ENCODE measurements at regions not wholly inside any gene's neighbourhood (a gene's known extent, or its start where the extent isn't known, plus 50 kb on each side); places are given as distances from the start of the nearest gene placed in this dataset.
"Not testable (repeated sequence)": the region's sequence is repeated elsewhere in the genome, so short reads cannot be mapped to it uniquely, and the experiment has no call there.

DNA sequence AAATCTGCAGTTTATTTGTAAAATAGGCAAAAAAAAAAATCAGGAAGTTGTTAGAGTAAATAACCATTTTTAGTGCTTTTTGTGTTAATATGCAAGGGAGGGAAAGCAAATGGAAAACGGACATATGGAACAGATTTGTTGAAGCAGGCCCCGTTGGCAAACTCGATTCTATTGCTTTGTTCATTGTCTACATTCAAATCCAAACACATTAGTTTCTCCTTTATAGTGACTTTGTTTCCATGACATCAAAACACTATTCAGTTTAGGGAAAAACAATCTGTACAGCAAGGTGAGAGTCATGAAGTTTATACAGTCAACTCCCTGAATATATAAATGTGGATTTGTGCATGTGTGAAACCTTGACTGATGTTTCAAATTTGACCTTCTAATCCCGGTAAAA is 142.2 kb downstream of the FAM47A start:
- no peak for DNase-seq

DNA sequence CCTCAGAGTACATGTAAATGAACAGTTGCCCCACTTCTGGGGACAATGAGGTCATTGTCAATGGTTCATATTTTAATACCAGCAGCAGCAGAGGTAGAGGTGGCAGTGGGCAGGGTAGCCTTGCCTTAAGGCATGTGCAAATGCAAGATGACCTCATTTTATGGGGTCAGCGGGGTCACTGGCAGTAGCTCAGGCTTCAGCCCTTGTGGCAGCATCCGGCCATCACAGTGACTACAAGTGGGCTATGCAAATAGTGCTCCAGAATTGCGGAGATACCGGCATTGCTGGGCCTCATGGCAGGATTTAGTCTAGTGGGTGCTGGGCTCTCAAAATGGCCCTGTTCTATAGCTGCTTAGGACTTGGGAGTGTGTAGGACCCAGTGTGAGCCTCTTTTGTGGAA is 144.7 kb downstream of the FAM47A start:
- no peak for DNase-seq

DNA sequence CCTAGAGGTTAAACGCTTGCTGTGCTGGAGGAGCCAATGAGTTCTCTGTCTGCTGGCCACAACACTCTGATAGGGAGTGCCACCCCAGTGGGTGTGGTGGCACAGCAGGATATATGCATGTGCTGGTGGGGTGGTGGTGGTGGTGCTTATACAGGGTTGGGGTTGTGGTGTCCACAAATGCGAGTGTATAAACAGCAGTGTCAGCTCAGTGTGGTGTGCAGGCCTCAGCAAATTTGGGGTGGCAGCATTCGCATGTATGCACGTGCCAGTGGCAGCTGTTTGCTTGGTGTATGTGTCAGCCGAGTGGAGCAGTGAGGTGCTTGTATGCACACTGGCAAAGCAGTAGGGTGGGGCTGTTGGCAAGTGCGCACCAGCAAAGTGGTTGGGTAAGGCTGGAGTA is 157.4 kb downstream of the FAM47A start:
- no peak for DNase-seq

DNA sequence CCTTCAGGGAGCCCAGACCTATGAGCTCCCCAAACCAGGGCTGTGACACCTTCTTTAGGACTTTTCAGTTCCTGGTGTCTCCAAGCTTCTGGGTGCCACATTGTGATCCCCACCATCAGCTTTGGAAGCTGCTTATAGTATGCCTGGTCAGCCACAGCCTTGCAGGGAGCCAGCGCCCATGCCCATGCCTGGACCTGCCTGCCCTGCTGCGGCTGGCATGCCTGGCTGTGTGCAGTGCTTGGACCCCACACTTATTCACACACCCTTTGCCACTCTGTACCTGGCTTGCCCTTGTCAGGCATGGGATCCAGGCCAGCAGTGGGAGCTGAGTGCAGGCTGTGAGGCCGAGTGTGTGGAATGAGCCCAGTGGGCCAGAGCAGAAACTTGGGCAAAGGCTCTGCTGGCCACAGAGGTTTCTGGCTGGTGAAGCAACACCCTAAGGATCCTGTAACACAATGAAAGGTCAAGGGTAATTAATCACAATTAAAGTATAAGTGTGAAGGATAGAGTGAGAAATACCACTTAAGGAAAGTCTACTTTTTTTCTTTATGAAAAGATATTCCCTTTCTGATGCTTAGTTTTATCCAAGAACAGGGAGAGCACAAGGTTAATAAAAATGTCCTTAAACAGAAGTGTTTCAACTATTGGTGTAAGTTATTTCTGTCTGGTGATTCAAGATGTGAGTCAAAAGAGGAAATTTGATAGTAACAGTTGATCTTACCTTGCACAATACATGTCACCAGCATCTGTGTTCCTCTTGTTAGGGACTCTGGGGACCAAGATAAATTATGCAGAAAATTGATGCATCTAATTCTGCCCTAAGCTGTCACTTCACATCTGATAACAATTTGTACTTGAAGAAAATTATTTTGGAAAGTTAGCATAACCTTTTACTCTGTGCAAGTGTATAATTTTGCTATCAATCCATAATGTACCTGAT is 161.8 kb downstream of the FAM47A start:
- no peak for DNase-seq

DNA sequence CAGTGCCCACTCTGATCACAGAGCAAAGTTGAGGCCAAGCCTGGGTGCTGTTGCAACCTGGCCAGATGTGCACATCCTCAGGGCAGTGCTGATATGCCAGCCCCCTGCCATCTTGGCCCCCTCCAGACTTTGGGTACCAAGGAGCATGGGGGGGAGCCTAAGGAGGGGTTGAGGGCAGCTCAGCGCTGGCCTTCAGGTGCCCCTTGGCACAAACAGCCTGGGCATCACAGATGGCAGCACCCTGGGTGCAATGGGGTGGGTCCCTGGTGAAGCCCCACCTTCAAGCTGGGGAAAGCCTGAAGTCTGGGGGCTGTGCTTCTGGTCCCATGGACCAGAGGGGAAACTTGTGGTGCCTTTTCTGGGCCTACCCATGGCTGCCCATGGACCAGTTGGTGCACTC is 163.0 kb downstream of the FAM47A start:
- no peak for DNase-seq

DNA sequence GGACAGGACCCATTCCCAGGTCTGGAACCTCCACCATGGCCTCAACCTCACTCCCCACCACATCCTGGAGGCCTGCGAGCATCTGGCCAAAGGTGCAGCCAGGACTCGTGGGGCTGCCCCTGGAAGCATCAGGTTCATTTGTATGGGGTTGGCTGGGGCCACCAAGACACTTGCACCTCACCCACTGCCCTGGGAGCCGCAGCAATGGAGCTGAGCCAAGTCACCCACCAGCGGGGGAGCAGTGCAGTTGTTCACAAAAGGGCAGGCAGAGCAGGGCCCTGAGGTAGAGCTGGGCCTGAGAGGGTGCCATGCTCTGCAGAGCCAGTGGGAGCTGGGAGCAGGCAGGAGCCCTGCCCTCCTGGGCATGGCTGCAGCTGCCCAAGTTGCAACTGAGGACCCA is 163.5 kb downstream of the FAM47A start:
- DNase-seq: no peak

DNA sequence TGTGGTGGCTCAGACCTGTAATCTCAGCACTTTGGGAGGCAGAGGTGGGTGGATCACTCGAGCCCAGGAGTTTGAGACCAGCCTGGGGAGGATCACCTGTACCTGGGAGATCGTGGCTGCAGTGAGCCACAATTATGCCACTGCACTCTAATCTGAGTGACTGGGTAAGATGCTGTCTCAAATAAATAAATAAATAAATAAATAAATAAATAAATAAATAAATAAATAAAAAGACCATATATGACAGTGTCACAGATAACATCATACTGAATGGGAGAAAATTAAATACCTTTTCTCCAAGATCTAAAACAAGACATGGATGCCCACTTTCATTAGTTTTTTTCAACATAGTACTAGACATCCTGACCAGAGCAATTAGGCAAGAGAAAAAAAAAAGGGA is 182.8 kb downstream of the FAM47A start:
- DNase-seq: no peak

DNA sequence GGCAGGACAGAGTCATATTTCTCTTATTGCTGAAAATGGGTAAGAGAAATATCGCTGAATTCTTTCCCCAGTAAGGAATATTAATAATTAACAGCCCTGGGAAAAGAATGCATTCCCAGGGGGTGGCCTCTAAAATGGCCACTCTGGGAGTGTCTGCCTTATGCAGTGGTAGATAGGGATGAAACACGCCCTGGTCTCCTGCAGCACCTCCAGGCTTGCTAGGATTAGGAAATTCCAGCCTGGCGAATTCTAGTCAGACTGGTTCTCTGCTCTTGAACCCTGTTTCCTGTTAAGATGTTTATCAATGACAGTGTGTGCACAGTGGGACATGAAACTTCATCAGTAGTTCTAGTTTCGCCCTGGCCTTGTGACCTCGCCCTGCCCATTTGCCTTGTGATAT is 205.9 kb downstream of the FAM47A start:
- DNase-seq: not testable (repeated sequence)

DNA sequence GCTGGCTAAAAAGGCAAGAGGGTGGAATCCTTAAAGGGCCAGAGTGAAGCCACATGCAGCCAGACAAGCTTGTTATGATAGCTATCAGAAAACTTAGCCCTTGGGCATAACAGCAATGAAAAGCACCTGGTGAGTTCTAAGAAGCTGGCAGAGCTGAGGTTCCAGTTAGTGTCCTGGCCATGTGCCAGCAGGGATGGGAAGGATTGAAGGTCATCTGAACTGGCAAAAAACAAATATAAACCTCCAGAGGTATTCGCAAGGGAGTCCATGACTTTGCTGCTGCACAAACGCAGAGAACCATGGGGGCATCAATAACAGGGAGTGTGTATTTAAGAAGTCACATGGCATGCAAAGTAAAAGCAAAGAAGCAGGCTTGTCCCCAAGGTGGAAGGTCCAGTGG is 208.9 kb downstream of the FAM47A start:
- no peak for DNase-seq

DNA sequence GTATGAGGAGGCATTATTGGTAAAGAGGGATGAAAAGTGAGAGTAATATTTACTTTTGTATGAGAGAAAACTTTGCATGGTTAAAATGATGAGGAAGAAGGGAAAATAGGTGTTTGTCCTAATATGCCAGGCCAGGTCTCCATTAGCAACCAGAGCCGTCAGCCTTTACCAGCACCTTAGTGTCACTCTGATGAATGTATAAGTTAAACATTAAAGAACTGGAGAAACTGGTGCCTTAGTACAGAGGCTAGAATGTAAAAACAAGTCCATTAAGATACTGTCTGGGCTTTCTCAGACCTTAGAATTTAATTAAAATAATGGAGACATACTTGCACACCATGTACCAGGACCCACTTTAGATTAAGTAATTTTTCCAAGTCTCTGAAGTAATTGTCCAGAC is 222.3 kb downstream of the FAM47A start:
- no peak for DNase-seq

DNA sequence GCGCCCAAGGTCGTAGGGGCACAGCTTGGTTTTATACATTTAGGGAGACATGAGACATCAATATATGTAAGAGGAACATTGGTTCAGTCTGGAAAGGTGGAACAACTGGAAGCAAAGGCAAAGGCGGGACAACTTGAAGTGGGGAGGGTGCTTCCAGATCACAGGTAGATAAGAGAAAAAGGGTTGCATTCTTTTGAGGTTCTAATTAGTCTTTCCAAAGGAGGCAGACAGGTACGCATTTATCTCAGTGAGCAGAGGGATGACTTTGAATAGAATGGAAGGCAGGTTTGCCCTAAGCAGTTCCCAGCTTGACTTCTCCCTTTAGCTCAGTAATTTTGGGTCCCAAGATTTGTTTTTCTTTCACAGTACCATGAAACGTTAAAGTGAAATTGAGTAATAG is 223.2 kb downstream of the FAM47A start:
- no peak for DNase-seq

DNA sequence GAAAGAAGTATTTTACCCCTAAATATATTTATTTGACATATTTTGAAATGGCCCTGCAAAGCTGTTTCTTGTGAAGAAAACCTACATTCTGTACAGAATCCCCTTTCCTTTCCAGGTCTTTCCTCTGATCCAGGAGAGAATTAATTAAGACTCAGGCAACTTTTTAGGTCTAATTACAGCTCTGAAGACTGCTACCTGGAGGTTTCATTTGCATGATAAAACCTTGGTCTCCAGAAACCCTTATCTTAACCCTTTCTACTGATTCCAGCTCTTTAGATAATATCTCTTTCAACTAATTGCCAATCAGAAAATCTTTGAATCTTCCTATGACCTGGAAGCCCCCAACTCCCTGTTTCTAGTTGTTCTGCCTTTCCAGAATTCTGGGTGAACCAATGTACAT is 224.0 kb downstream of the FAM47A start:
- no peak for DNase-seq

DNA sequence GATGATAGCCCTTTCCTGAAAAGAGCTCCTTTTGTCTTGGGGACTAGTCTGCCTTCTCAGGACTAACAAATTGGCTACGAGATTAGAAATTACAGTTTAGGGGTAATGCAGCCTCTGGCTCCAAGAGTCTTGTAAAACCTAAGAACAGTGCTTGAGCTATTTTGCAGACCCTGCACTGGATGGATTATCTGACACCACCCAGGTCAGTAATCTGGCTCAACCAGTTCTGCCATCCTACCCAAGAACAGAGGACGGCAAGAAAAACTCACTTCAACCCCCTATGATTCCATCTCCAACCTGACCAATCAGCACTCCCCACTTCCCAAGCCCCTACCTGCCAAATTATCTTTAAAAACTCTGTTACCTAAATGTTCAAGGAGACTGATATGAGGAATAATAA is 225.1 kb downstream of the FAM47A start:
- no peak for DNase-seq

DNA sequence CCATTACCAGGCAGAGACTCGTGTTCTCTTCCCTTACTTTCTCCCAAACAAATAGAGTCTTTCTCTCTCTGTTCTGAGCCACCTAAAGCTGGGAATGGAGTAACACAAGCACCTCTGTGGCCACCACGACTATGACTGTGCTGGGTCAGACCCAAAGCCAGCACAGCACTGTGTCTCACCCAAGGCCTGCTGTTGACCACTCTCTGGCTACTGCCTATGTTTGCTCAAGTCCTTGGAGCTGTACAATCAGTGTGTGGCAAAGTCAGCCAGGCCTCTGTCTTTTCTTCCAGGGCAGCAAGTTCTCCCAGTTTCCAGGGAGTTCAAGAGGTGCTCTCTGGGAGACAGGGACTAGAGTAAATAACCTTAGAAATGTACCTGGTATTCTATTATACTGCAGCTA is 239.4 kb downstream of the FAM47A start:
- no peak for DNase-seq

DNA sequence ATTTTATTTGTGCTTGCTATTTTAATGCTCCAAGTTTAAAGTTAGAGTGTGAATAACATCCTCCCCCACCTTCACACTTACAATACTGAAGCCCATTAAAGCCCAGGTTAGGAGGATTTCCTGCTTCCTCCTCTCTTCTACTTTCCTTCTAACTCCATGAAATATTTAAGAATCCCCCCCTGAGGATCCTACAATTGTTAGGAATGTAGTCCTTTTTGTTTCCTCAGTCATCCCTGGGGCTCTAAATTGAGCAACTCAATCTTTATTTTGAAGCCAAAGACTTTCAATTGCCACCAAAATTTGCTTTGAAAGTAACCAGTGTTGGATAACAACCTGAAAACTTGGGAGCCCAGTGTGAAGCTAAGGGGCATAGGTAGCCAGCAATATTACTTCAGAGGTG is 276.9 kb downstream of the FAM47A start:
- no peak for DNase-seq

DNA sequence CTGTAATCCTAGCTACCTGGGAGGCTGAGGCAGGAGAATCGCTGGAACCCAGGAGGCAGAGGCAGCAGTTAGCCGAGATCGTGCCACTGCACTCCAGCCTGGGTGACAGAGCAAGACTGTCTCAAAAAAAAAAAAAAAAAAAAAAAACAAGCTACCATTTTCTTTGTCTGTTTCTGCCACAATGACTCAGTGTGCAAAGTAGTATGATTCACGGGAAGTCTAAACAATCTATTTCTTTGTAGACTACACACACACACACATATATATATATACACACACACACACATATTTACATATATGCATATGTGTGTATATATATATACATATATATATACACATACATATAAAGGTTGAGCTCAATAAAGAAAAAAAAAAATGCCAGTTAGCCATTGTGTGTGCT is 280.0 kb downstream of the FAM47A start:
- DNase-seq: not testable (repeated sequence)

DNA sequence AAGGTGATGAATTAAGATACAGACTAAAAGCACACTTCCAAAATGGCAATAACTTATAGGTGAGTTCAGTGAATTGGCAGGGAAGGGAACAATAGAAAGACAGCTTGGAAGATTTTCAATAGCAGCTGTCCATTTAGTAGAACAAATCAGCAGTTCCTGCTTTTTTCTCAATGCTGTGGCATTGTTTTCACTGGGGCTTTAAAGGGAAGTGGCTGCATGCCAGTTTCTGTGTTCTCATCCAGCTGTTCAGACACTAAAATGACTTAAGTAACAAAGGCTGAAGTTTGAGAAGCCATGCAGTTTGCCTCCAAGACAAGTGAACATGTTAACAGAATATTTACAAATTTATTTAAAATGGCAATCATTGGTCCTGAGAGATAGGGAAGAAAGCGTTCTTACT is 291.9 kb downstream of the FAM47A start:
- DNase-seq: no peak

DNA sequence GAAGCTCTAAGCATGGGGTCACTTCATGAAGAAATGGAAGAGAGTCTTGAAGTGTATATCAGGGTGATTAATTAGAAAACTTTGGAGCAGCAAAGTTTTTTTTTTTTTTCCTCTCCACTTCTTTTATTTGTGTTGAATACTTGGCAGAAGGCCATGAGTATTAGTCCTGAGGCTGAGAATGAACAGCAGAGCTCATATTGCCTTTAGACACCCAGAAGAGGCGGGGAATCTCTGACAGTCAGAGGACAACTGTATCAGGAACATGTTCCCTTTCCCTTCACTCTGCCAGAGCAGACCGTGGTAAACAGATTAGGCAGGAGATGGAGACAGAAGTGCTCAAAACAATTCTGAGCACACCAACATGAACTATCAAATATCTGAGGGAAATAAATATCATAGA is 300.9 kb downstream of the FAM47A start:
- no peak for DNase-seq

DNA sequence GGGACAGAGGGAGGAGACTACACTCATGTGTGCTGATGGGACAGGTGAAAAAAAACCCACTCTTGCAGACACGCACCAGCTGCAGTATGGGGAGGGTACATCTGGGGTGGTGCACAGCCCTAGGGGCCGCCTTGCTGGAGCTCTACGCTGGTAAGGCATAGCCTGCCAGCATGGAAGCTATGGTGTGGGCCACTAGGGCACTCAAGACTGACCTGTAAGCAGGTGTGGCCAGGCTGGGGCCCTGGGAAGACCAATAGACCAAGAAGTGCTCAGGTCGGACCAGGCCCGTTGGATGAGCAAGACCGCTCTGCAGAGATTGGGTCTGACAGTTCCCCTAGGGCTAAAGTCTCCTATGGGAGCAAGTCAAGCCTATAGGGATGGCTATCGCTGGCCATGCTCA is 314.8 kb downstream of the FAM47A start:
- no peak for DNase-seq

DNA sequence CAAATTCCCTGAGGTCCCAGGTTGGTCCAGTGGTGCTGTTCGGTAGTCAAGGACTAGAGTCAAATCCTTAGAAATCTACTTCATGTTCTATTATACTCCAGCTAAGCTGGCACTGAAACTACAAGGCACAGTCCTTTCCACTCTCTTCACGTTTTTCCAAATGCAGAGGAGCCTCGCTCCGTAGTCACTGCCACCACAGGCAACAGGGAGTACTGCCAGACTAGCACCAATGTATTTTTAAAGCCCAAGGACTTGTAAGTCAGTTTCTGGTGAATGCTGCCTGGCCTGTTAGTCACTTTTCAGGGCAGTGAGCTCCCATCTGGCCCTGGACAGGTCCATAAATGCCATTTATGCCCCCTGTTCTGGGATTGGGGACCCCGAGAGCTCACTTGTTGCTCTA is 323.5 kb downstream of the FAM47A start:
- no peak for DNase-seq

DNA sequence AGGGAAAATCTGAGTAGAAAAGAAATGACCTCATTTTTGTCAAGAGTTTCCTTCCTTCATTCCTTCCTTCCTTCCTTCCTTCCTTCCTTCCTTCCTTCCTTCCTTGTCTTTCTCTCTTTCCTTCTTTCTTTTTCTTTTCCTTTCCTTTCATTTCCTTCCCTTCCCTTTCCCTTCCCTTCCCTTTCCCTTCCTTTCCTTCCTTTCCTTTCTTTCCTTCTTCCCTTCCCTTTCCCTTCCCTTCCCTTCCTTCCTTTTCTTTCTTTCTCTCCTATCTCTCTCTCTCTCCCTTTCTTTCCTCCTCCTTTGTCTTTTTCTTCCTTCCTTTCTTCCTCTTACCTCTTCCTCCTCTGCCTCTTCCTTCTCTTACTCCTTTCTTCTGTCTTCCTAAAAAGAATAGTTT is 347.6 kb downstream of the FAM47A start:
- DNase-seq: no peak

DNA sequence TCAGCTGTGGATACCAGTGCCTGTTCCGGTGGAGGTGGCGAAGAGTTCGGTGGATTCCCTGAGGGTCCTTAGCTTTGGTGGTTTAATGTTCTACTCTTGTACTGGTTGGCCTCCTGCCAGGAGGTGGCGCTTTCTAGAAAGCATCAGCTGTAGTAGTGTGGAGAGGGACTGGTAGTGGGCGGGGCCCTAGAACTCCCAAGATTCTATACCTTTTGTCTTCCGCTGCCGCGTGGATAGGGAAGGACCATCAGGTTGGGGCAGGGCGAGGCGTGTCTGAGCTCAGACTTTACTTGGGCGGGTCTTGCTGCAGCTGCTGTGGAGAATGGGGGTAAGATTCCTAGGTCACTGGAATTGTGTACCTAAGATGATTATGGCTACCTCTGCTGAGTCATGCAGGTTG is 390.3 kb downstream of the FAM47A start:
- no peak for DNase-seq

DNA sequence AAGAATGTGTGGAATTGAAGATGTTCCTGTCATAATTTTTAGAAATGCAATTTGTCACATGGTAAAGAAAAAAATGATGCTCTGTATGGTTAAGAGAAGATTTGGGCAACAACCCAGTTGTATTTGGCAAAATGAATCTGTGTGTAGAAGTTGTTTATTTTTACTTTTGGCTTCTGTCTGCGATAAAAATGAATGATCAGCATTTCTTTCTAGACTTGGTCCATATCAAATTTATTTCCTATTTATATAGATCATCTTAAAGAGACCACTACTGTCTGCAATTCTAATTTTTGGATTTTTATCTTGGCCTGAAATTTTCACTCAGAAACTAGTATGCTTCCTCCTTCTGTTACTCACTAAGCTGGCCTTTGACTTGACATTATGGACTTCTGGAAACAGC is 396.9 kb downstream of the FAM47A start:
- DNase-seq: no peak

DNA sequence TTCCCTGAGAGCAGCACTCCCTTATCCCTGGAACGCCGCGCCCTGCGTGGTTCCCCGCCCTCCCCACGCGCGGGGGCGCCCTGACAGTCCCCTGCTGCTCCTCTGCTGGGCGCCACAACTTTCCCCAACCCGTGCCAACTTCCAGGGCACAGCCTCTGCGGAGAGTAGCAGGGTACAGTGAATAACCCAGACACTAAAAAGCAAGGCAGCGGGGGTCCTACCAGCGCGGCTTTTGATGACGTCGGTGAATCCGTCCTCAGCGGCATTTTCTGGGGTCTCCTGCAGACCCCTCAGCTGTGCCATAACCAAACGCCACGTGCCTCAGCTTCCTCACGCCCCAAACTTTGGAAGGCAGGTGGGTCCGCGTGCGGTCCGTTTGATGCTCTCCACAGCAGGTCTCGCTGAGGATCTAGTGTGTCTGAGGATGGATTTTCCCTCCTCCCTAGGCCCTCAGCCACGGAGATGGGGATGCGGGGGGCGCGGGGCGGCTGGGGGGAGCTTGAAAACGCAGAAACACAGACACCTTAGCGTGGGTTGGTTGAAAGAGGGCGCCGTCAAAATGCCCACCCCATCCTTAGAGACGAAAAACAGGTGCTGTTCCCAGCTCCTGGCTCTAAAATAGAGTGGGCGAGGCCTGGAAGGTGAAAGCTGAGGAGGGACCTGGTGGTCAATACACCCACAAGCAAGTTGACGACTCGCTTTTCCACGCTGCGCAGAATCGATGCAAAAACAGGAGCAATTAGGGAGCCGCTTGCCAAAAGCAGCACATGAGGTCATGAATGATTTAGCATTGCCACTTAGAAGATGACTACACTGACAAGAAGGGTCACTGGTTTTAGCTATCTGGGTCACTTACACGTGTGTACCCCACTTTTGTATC is 405.6 kb downstream of the FAM47A start:
- DNase-seq: no peak
